Prostate gland (tissue), 2 donors: ENCODE measurements at regions not wholly inside any gene's neighbourhood (a gene's known extent, or its start where the extent isn't known, plus 50 kb on each side); places are given as distances from the start of the nearest gene placed in this dataset.

Experiments
- CTCF ChIP-seq, 4 experiments: fragments of 200-600 bp in 2 of 4; fragments of 450-650 bp in 2 of 4; sonication (generic) in 2 of 4; IDR thresholded peaks; 1 replicate in 3 of 4; 2 replicates in 1 of 4; pipeline ENCODE4 v1.5.1; 2016 to 2019; ENCODE audit warnings: antibody characterized with exemption in 4 of 4, mild to moderate bottlenecking in 2 of 4, moderate library complexity in 2 of 4
- POLR2A ChIP-seq: fragments of 450-650 bp; IDR thresholded peaks from one replicate; pipeline ENCODE4 v1.6.1; 2016; ENCODE audit warnings: antibody characterized with exemption, mild to moderate bottlenecking
- POLR2AphosphoS5 ChIP-seq: sonication (generic); formaldehyde crosslinking; IDR thresholded peaks from one replicate; pipeline ENCODE4 v1.6.1; 2017; ENCODE audit warnings: antibody characterized with exemption

GRCh38 chr18:73981796-73982195 is 165.8 kb downstream of the FBXO15 start:
- TF ChIP-seq CTCF (IDR thresholded peaks at IDR 0.05) (no peak), POLR2A (no peak), POLR2AphosphoS5 (no peak)
